Bronchial epithelial cell (primary cell): ENCODE measurements at regions not wholly inside any gene's neighbourhood (a gene's known extent, or its start where the extent isn't known, plus 50 kb on each side); places are given as distances from the start of the nearest gene placed in this dataset.

ENCODE experiments used
- DNase-seq: peaks from one replicate; pipeline ENCODE4 v3.0.0-alpha.2; 2010; ENCODE audit warnings: low read depth
- FAIRE-seq: peaks from 2 replicates; lab custom pipeline; 2011; peaks lifted over from hg19 to GRCh38; lab: Jason Lieb, UNC
- H3K27me3 ChIP-seq: 2 replicates; pipeline ENCODE4 v1.5.1; 2011; ENCODE audit warnings: low read length; ENCODE audit not compliant: control insufficient read depth, insufficient read depth
- H3K36me3 ChIP-seq: 2 replicates; pipeline ENCODE4 v1.5.1; 2011; ENCODE audit warnings: low read length; ENCODE audit not compliant: control insufficient read depth, insufficient read depth
- H3K4me3 ChIP-seq: 2 replicates; pipeline ENCODE4 v1.5.1; 2011; ENCODE audit warnings: mild to moderate bottlenecking, low read depth, low read length, control low read depth
- TF ChIP-seq, protein P1 (sequence below): IDR thresholded peaks from 2 replicates; pipeline ENCODE4 v1.5.1; 2011; ENCODE audit warnings: mild to moderate bottlenecking, moderate library complexity, low read length, control low read depth, inconsistent platforms; ENCODE audit not compliant: insufficient read depth, severe bottlenecking

DNA sequence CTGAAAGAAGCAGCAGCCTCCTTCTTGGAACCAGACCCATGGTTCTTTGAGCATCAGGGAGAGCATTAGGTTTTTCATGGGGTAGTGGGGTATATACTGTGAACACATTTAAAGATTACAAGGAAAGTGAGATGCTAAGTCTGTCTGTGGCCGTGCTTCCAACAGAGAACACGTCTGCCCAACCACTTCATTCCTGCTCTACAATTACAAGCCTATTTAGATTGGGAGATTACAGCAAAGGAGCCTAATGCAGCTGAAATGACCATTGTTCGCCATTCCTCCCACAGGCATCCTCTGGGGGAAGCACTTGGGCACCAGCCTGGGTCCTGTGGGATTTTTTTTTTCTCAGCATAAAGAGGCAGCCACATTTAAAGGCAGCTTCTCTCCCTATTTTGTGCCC lies 536.4 kb downstream of the XPNPEP1 start:
- H3K27me3 ChIP-seq: no peaks in the 10 kb centered on the region
- H3K36me3 ChIP-seq: no peaks in the 10 kb centered on the region
- no peak overlapping the region for H3K4me3 ChIP-seq
- DNase-seq (no peak), FAIRE-seq (no peak)
- TF ChIP-seq, protein P1, sequence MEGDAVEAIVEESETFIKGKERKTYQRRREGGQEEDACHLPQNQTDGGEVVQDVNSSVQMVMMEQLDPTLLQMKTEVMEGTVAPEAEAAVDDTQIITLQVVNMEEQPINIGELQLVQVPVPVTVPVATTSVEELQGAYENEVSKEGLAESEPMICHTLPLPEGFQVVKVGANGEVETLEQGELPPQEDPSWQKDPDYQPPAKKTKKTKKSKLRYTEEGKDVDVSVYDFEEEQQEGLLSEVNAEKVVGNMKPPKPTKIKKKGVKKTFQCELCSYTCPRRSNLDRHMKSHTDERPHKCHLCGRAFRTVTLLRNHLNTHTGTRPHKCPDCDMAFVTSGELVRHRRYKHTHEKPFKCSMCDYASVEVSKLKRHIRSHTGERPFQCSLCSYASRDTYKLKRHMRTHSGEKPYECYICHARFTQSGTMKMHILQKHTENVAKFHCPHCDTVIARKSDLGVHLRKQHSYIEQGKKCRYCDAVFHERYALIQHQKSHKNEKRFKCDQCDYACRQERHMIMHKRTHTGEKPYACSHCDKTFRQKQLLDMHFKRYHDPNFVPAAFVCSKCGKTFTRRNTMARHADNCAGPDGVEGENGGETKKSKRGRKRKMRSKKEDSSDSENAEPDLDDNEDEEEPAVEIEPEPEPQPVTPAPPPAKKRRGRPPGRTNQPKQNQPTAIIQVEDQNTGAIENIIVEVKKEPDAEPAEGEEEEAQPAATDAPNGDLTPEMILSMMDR: no peak

DNA sequence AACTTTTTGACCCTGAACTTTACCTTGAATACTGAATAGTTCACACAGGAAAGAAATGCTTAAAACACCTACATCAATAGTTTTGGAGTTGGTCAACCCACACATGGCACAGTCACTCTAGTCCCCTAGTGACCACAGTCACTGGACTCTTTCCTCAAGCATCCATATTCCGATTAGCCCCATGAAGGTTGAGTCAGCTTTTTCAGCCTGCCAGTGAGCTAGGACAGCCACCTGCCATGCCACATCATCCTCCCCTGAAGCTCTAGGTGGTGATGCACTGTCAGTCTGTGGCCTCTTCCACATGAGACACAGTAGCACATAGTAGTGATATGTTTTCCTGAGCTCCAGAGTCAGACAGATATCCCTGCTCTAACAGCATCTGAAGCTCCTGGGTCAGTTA lies 537.2 kb downstream of the XPNPEP1 start:
- FAIRE-seq (no peak), DNase-seq (no peak)
- TF ChIP-seq, protein P1: no peak

DNA sequence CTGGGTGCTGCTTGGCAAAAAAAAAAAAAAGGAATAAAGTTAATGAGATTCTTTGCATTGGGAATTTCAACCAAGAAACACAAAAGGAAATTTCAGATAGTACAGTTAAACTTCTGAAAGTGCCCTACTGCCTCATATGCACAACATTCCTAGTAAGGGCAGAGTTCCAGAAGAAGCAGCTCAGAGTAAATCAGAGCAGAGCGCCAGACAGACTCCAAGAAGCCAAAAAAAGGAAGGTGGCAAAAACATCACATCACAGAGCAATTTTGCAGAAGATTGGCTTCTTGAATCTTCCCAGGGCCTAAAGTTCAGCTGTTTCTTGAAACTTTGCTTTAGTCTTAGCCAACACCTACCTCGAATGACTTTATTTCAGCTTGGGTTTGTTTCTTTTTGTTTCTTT lies 544.1 kb downstream of the XPNPEP1 start:
- FAIRE-seq (no peak), DNase-seq (no peak)
- no peak overlapping the region for H3K4me3 ChIP-seq
- no peaks in the 10 kb centered on the region for H3K36me3 ChIP-seq
- no peaks in the 10 kb centered on the region for H3K27me3 ChIP-seq
- TF ChIP-seq, protein P1: no peak

More for the DNA sequence above, 537.2 kb downstream of the XPNPEP1 start:
- Histone ChIP-seq H3K27me3 (no peaks in the 10 kb centered on the region), H3K36me3 (no peaks in the 10 kb centered on the region), H3K4me3 (no peak overlapping the region)

DNA sequence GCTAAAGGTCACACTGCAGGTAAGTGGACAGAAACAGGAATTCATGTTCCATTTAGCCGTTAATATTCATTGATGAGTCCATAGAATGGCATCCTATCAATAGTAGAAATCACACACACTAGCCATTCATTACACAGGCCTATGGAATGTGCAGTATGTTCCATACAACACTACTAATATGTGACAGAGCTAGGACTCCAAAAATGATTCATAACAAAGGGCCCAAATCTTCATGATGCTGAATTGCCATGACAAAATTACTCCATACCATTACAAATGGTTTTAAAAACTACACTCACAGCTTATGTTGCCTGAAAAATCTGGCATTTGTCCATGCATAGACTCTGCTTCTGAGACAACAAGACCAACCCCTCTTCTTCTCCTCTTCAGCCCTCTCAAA lies 549.1 kb downstream of the XPNPEP1 start:
- Histone ChIP-seq H3K4me3 (no peak overlapping the region), H3K27me3 (no peaks in the 10 kb centered on the region), H3K36me3 (no peaks in the 10 kb centered on the region)
- DNase-seq (peak; percentile 7), FAIRE-seq (no peak)
- TF ChIP-seq, protein P1: no peak

DNA sequence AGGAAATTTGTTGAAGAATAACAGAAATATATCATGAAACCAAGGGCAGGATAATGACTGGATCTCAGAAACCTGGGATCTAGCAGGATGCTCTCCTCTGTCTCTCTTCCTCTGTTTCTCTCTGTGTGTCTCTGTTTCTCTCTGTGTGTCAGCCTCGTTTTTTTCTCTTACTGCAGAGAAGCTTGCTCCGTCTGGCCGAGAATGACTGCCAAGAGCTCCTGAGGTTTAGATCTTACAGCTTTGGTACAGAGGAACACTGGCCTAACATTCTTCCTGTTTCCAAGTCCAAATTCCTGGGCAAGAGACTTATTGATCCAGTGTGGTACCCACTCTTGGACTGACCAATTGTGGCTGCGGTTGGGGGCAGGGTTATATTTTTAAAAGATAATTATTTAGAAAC lies 564.0 kb downstream of the XPNPEP1 start:
- DNase-seq (no peak), FAIRE-seq (no peak)
- TF ChIP-seq, protein P1: no peak
- no peaks in the 10 kb centered on the region for H3K36me3 ChIP-seq
- no peaks in the 10 kb centered on the region for H3K27me3 ChIP-seq
- H3K4me3 ChIP-seq: no peak overlapping the region

DNA sequence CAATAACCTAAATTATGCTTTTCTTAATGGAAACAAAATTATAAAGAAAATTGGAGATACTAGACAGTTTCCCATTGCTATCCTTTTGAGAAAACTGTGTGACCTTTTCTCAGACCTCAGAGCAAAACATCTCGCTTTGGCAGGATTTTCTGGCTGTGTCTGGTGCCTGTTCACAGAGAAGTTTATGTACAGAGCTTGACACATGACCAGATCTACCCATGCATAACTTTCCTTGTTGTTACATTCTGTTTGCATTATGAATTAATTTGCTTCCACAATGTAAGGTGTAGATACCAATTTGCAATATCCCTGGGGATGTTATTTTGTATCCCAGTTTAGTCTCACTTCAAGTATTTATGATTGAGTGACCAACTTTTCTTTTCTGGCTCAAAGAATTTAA lies 565.0 kb downstream of the XPNPEP1 start:
- TF ChIP-seq, protein P1: no peak
- Histone ChIP-seq H3K36me3 (no peaks in the 10 kb centered on the region), H3K27me3 (no peaks in the 10 kb centered on the region), H3K4me3 (no peak overlapping the region)
- FAIRE-seq: no peak
- DNase-seq: no peak
